NCI-H524 treated with DMSO at 0.1 percent for 48 hours (cell line): ENCODE measurements at regions not wholly inside any gene's neighbourhood (a gene's known extent, or its start where the extent isn't known, plus 50 kb on each side); places are given as distances from the start of the nearest gene placed in this dataset.

ENCODE experiments used
- DNase-seq: peaks from one replicate; lab custom pipeline; 2025; lab: John Stamatoyannopoulos, UW

- DNase-seq, result no peak
Observed at GRCh38 chr17:77488531-77489238, 347.9 kb downstream of the SEC14L1 start.

- no peak for DNase-seq
Observed at GRCh38 chr17:77489239-77489892, 348.6 kb downstream of the SEC14L1 start.

GRCh38 chr17:77489893-77490255 lies 349.1 kb downstream of the SEC14L1 start:
- no peak for DNase-seq

GRCh38 chr17:77490361-77491183 lies 349.8 kb downstream of the SEC14L1 start:
- DNase-seq, result no peak

- no peak for DNase-seq
Observed at GRCh38 chr17:77491921-77492445, 351.2 kb downstream of the SEC14L1 start.

GRCh38 chr17:77492446-77493237 lies 351.9 kb downstream of the SEC14L1 start:
- no peak for DNase-seq

- DNase-seq, result no peak
Observed at GRCh38 chr17:77493238-77493820, 352.6 kb downstream of the SEC14L1 start.

GRCh38 chr17:77493901-77494663 lies 353.3 kb downstream of the SEC14L1 start:
- no peak for DNase-seq

GRCh38 chr17:77494664-77495435 lies 354.1 kb downstream of the SEC14L1 start:
- no peak for DNase-seq

- no peak for DNase-seq
Observed at GRCh38 chr17:77495575-77495974, 354.8 kb downstream of the SEC14L1 start.

GRCh38 chr17:77496401-77496801 lies 355.6 kb downstream of the SEC14L1 start:
- no peak for DNase-seq

- DNase-seq, result no peak
Observed at GRCh38 chr17:77496831-77497577, 356.2 kb downstream of the SEC14L1 start.

GRCh38 chr17:77497578-77497934 lies 356.8 kb downstream of the SEC14L1 start:
- no peak for DNase-seq

- DNase-seq, result no peak
Observed at GRCh38 chr17:77498091-77498741, 357.4 kb downstream of the SEC14L1 start.

GRCh38 chr17:77498791-77499698 lies 358.3 kb downstream of the SEC14L1 start:
- DNase-seq, result no peak

- DNase-seq, result no peak
Observed at GRCh38 chr17:77499699-77500435, 359.1 kb downstream of the SEC14L1 start.

GRCh38 chr17:77501101-77501566 lies 360.4 kb downstream of the SEC14L1 start:
- no peak for DNase-seq
